ENCODE measurements at regions not wholly inside any gene's neighbourhood (a gene's known extent, or its start where the extent isn't known, plus 50 kb on each side); places are given as distances from the start of the nearest gene placed in this dataset.

DNA sequence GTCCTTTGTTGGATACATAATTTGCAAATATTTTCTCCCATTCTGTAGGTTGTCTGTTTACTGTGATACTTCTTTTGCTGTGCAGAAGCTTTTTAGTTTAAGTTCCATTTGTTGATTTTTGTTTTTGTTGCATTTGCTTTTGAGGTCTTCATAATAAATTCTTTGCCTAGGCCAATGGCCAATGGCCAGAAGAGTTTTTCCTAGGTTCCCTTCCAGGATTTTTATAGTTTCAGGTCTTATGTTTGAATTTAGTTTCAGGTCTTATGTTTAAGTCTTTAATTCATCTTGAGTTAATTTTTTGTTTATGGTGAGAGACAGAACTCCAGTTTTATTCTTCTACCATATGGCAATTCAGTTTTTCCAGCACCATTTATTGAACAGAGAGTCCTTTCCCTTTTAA is 90.1 kb upstream of the GOT2 start:
- Histone ChIP-seq H3K4me3 (ENCODE audit: low read depth, low read length) (no peak overlapping the region), H3K27me3 (ENCODE audit: control insufficient read depth, insufficient read depth, low read length) (no peaks in the 10 kb centered on the region), H3K36me3 (ENCODE audit: control insufficient read depth, insufficient read depth, low read length) (no peaks in the 10 kb centered on the region)
- TF ChIP-seq, protein P1, sequence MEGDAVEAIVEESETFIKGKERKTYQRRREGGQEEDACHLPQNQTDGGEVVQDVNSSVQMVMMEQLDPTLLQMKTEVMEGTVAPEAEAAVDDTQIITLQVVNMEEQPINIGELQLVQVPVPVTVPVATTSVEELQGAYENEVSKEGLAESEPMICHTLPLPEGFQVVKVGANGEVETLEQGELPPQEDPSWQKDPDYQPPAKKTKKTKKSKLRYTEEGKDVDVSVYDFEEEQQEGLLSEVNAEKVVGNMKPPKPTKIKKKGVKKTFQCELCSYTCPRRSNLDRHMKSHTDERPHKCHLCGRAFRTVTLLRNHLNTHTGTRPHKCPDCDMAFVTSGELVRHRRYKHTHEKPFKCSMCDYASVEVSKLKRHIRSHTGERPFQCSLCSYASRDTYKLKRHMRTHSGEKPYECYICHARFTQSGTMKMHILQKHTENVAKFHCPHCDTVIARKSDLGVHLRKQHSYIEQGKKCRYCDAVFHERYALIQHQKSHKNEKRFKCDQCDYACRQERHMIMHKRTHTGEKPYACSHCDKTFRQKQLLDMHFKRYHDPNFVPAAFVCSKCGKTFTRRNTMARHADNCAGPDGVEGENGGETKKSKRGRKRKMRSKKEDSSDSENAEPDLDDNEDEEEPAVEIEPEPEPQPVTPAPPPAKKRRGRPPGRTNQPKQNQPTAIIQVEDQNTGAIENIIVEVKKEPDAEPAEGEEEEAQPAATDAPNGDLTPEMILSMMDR (IDR thresholded peaks at IDR 0.05; ENCODE audit: insufficient read depth, low read length, severe bottlenecking): no peak
- DNase-seq (ENCODE audit: low read depth) (no peak), FAIRE-seq (no peak)

DNA sequence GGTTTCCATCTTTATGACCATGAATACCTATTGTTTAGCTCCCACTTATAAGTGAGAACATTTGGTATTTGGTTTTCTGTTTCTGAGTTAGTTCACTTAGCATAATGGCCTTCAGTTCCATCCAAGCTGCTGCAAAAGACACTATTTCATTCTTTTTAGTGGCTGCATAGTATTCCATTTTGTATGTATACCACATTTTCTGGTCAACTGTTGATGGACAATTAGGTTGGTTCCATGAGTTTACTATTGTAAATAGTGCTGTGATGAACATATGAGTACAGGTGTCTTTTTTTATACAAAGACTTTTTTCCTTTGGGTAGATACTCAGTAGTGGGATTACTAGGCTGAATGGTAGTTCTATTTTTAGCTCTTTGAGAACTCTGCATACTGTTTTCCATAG is 87.8 kb upstream of the GOT2 start:
- TF ChIP-seq, protein P1 (IDR thresholded peaks at IDR 0.05; ENCODE audit: insufficient read depth, low read length, severe bottlenecking): no peak
- DNase-seq (ENCODE audit: low read depth) (no peak), FAIRE-seq (no peak)
- Histone ChIP-seq H3K4me3 (ENCODE audit: low read depth, low read length) (no peak overlapping the region), H3K27me3 (ENCODE audit: control insufficient read depth, insufficient read depth, low read length) (no peaks in the 10 kb centered on the region), H3K36me3 (ENCODE audit: control insufficient read depth, insufficient read depth, low read length) (no peaks in the 10 kb centered on the region)

DNA sequence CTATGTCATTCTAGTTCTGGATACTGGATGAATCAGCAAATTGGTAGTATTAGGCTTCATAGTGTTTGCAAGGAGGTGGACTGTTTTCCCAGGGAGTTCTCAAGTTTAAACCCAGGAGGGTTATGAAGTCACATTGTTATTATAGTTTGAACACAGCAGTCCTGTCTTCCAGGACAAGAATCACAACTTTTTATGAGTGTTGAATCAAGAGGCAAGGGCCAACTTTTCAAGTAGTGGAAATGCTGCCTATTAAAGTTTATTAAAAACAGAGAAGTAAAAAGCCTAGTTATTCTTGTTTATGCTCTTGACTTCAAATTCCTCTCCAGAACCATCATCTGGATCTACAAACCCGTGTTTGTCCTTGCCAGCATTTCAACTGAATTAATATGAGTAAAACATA is 86.3 kb upstream of the GOT2 start:
- no peaks in the 10 kb centered on the region for H3K27me3 ChIP-seq (ENCODE audit: control insufficient read depth, insufficient read depth, low read length)
- H3K36me3 ChIP-seq (ENCODE audit: control insufficient read depth, insufficient read depth, low read length): no peaks in the 10 kb centered on the region
- TF ChIP-seq, protein P1 (IDR thresholded peaks at IDR 0.05; ENCODE audit: insufficient read depth, low read length, severe bottlenecking): no peak
- H3K4me3 ChIP-seq (ENCODE audit: low read depth, low read length): no peak overlapping the region
- FAIRE-seq: no peak
- no peak for DNase-seq (ENCODE audit: low read depth)

DNA sequence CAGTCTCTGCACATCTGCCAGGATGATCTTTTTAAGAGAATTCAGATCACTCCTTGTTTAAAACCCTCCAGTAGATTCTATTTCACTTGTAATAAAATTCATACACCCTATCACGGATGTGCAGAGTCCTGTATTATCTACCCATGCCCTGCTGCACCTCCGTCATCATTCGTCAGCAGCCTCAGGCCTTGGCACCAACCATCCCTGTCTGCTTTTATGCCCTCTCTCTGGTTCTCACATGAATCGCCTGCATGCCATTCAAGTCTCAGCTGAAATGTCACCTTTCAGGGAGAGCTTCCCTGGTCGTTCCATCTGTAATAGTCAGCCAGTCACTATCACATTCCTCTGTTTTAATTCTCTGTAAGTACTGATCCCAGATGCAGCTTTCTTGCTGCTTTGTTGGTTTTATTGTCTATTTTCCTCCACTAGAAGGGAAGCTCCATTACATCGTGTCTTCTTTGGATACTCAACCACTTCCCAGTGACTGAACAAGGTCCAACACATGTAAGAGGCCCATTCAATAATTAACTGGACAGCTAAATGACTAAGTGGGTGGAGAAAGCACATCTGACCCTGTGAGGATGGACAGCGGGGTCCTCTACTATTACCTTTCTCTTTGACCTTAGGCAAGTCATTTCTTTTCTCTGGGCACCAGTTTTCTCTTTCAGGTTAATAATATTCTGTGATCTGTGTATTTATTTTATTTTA is 81.2 kb upstream of the GOT2 start:
- DNase-seq (ENCODE audit: low read depth): no peak
- FAIRE-seq: no peak
- TF ChIP-seq, protein P1 (IDR thresholded peaks at IDR 0.05; ENCODE audit: insufficient read depth, low read length, severe bottlenecking): no peak
- Histone ChIP-seq H3K4me3 (ENCODE audit: low read depth, low read length) (no peak overlapping the region), H3K36me3 (ENCODE audit: control insufficient read depth, insufficient read depth, low read length) (no peaks in the 10 kb centered on the region), H3K27me3 (ENCODE audit: control insufficient read depth, insufficient read depth, low read length) (no peaks in the 10 kb centered on the region)

DNA sequence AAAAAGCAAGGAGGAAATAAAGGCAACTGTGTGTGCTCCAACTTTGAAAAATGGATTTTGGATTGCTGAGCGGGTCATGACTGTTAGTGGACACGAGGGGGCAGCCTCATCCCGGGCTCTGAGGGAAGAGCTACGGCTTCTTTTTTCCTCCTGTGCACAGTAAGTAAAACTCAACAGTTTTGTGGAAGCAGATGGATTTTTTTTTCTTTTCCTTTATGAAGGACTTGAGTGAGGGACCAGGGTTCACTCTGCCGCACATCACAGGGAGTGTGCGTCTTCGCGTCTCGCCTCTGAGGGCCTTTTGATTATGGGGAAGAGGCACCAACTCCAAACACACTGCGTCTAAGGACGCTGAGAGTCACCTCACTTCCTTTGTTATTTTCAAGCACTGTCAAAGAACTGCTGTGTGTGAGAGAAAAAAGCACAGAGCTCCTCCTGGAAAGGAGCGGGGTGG is 80.3 kb upstream of the GOT2 start:
- TF ChIP-seq, protein P1 (IDR thresholded peaks at IDR 0.05; ENCODE audit: insufficient read depth, low read length, severe bottlenecking): peak; percentile 88
- no peak for FAIRE-seq
- no peak overlapping the region for H3K4me3 ChIP-seq (ENCODE audit: low read depth, low read length)

DNA sequence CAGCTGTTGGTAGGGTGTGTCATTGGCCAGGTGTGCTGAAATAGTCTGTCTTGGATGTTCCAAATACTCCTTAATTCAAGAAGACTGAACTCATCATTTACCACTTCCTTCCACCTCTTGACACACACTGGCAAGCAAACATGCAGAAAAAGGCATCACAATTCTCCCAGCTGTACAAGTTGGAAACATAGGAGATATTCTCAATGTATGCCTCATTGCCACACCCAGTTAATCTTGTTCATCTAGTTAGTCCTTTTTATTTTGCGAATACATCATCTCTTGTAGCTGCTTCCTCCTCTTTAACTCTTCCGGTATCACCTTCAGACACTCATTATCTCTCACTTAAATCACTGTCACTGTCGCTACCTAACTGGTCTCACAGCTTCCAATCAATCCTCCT is 75.1 kb upstream of the GOT2 start:
- Histone ChIP-seq H3K27me3 (ENCODE audit: control insufficient read depth, insufficient read depth, low read length) (no peaks in the 10 kb centered on the region), H3K36me3 (ENCODE audit: control insufficient read depth, insufficient read depth, low read length) (no peaks in the 10 kb centered on the region), H3K4me3 (ENCODE audit: low read depth, low read length) (no peak overlapping the region)
- TF ChIP-seq, protein P1 (IDR thresholded peaks at IDR 0.05; ENCODE audit: insufficient read depth, low read length, severe bottlenecking): no peak
- FAIRE-seq: no peak
- DNase-seq (ENCODE audit: low read depth): peak; percentile 7

More for the DNA sequence above, 80.3 kb upstream of the GOT2 start:
- H3K36me3 ChIP-seq (ENCODE audit: control insufficient read depth, insufficient read depth, low read length): no peaks in the 10 kb centered on the region
- no peaks in the 10 kb centered on the region for H3K27me3 ChIP-seq (ENCODE audit: control insufficient read depth, insufficient read depth, low read length)
- peak; percentile 26 for DNase-seq (ENCODE audit: low read depth)

Data from bronchial epithelial cell (primary cell).